Stomach (tissue), 4 donors: ENCODE measurements at regions not wholly inside any gene's neighbourhood (a gene's known extent, or its start where the extent isn't known, plus 50 kb on each side); places are given as distances from the start of the nearest gene placed in this dataset.
"Not testable (repeated sequence)": the region's sequence is repeated elsewhere in the genome, so short reads cannot be mapped to it uniquely, and the experiment has no call there.

Source experiments
- EP300 ChIP-seq: sonication (generic); formaldehyde crosslinking; IDR thresholded peaks from one replicate; pipeline ENCODE4 v1.6.1; 2017; ENCODE audit warnings: antibody characterized with exemption
- POLR2A ChIP-seq, 4 donors: fragments of 450-650 bp; IDR thresholded peaks; one replicate each; pipeline ENCODE4 v1.6.1; 2016; ENCODE audit warnings: antibody characterized with exemption in 4 of 4, control low read depth in 2 of 4, mild to moderate bottlenecking in 1 of 4, moderate library complexity in 1 of 4
- POLR2AphosphoS5 ChIP-seq, 3 donors: sonication (generic); formaldehyde crosslinking; IDR thresholded peaks; one replicate each; pipeline ENCODE4 v1.6.1; 2016; ENCODE audit warnings: antibody characterized with exemption in 3 of 3
- TF ChIP-seq, protein P1 (sequence below), 7 experiments: fragments of 450-650 bp in 4 of 7; fragments of 200-600 bp in 3 of 7; sonication (generic) in 3 of 7; IDR thresholded peaks; one replicate each; pipeline ENCODE4 v1.5.1; 2016 to 2019; ENCODE audit warnings: antibody characterized with exemption in 7 of 7, control low read depth in 2 of 7, mild to moderate bottlenecking in 1 of 7

DNA sequence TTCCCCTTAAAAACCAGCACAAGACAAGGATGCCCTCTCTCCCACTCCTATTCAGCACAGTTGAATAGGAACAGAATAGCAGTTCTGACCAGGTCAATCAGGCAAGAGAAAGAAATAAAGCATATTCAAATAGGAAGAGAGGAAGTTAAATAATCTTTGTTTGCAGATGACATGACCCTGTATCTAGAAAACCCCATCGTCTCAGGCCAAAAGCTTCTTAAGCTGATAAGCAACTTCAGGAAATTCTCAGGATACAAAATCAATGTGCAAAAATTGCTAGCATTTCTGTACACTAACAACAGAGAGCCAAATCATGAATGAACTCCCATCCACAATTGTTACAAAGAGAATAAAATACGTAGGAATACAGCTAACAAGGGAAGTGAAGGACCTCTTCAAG is 394.1 kb upstream of the NFIA start:
- TF ChIP-seq EP300; POLR2AphosphoS5 (IDR thresholded peaks at IDR 0.05); POLR2A (IDR thresholded peaks at IDR 0.05): not testable (repeated sequence)
- TF ChIP-seq, protein P1, sequence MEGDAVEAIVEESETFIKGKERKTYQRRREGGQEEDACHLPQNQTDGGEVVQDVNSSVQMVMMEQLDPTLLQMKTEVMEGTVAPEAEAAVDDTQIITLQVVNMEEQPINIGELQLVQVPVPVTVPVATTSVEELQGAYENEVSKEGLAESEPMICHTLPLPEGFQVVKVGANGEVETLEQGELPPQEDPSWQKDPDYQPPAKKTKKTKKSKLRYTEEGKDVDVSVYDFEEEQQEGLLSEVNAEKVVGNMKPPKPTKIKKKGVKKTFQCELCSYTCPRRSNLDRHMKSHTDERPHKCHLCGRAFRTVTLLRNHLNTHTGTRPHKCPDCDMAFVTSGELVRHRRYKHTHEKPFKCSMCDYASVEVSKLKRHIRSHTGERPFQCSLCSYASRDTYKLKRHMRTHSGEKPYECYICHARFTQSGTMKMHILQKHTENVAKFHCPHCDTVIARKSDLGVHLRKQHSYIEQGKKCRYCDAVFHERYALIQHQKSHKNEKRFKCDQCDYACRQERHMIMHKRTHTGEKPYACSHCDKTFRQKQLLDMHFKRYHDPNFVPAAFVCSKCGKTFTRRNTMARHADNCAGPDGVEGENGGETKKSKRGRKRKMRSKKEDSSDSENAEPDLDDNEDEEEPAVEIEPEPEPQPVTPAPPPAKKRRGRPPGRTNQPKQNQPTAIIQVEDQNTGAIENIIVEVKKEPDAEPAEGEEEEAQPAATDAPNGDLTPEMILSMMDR (IDR thresholded peaks at IDR 0.05) = not testable (repeated sequence)
